Fibroblast of villous mesenchyme (primary cell): ENCODE measurements at regions not wholly inside any gene's neighbourhood (a gene's known extent, or its start where the extent isn't known, plus 50 kb on each side); places are given as distances from the start of the nearest gene placed in this dataset.

ENCODE experiments used
- DNase-seq: peaks from one replicate; pipeline ENCODE4 v3.0.0-alpha.2; 2010; ENCODE audit warnings: low read depth
- H3K4me3 ChIP-seq: 2 replicates; pipeline ENCODE4 v1.5.1; 2011; ENCODE audit warnings: low read depth, mild to moderate bottlenecking, low read length
- TF ChIP-seq, protein P1 (sequence below): IDR thresholded peaks from 2 replicates; pipeline ENCODE4 v1.5.1; 2012; ENCODE audit warnings: low read depth, mild to moderate bottlenecking, low read length; ENCODE audit not compliant: insufficient read depth

DNA sequence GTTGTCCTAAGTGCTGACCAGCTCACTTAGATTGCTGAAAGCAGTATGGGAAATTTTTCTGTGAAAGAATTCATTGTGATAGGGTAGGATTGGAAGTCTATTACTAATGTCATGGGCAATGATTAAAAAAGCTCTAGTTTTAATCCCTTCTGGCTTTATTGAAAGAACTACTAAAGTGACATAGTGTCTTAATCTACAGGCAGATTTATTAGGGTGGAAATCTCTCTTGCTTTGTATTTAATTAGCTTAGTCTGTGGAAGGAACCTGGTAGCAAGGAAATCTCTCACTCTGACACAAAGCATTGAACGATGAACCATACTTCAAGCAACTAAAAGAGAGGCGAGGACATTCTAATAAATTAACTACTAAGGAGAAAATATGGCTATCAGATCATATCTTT, 1029.2 kb upstream of the PCDH20 start:
- DNase-seq: no peak
- H3K4me3 ChIP-seq: no peak overlapping the region
- TF ChIP-seq, protein P1, sequence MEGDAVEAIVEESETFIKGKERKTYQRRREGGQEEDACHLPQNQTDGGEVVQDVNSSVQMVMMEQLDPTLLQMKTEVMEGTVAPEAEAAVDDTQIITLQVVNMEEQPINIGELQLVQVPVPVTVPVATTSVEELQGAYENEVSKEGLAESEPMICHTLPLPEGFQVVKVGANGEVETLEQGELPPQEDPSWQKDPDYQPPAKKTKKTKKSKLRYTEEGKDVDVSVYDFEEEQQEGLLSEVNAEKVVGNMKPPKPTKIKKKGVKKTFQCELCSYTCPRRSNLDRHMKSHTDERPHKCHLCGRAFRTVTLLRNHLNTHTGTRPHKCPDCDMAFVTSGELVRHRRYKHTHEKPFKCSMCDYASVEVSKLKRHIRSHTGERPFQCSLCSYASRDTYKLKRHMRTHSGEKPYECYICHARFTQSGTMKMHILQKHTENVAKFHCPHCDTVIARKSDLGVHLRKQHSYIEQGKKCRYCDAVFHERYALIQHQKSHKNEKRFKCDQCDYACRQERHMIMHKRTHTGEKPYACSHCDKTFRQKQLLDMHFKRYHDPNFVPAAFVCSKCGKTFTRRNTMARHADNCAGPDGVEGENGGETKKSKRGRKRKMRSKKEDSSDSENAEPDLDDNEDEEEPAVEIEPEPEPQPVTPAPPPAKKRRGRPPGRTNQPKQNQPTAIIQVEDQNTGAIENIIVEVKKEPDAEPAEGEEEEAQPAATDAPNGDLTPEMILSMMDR: no peak

DNA sequence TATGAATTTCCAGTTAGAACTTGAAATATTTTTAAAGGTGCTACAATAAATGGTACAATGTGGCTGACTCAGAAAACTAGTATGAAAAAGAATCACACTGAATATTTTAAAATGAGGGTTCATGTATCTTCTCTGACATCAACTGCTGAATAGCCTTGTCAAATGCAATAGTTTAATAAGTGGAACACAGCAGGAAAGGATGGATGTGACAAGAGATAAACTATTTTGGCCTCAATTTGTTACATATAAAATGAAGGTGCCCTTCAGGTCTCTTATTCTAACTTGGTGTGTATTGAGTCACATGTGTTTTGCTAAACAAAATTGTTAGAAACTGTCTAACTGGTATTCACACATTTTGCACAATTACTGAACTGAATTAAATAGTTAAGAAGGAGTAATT, 1018.4 kb upstream of the PCDH20 start:
- DNase-seq: no peak
- no peak overlapping the region for H3K4me3 ChIP-seq
- TF ChIP-seq, protein P1: no peak

DNA sequence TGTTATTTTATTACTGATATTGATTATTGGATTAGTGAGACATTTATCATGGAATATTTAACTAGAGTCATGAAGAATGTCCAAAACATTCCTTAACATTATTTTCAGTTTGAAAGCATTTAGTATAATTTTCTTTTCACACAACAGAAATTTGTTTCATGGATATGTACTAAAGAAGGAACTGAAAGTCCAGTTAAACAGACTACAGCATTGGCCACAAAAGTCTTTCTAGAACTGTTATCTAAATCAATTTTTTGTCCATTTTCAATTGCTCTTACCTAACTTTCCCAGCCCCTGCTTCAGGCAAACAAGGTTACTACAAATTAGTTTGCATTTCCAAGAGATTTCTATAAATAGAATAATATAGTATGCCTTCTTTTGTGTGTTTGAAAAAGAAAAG, 1018.0 kb upstream of the PCDH20 start:
- TF ChIP-seq, protein P1: no peak

DNA sequence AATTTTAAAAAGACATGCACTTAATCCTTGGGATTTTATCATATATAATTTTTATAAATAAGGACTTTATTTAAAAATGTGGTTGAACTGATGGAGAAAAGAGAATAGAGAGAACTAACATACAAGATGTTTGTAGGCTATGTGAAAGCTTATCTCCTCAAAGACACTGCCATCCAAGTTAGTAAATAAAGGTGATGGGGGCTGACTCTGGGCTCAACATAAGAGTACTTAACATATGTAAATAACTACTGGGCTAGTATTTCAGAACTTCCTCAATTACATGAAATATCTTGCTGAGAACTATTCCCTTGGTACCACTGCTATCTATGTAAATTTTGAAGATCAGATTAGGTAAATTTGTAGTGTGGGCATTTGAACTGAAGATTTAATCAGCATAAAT, 1017.3 kb upstream of the PCDH20 start:
- no peak overlapping the region for H3K4me3 ChIP-seq
- TF ChIP-seq, protein P1: no peak
- no peak for DNase-seq

More for the DNA sequence above, 1018.0 kb upstream of the PCDH20 start:
- H3K4me3 ChIP-seq: no peak overlapping the region
- DNase-seq: no peak

DNA sequence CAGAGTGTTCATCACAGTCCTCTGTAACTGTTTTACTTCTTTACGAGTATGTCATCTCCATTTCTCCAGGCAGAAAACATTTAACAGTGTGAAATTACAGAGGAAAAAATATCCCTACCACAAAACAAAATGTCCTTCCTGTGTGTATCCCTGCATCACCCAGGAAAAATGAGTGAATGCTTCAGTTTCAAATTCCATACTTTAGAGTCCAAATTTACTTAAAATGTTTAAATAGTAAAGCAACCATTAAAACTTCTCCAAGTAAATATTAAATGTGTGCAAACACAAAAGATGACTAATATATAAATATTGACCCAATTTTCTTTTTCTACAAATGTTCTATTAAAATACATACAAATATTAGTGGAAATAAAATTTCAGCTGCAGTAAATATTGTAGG, 1016.6 kb upstream of the PCDH20 start:
- H3K4me3 ChIP-seq: no peak overlapping the region
- TF ChIP-seq, protein P1: no peak
- DNase-seq: no peak

DNA sequence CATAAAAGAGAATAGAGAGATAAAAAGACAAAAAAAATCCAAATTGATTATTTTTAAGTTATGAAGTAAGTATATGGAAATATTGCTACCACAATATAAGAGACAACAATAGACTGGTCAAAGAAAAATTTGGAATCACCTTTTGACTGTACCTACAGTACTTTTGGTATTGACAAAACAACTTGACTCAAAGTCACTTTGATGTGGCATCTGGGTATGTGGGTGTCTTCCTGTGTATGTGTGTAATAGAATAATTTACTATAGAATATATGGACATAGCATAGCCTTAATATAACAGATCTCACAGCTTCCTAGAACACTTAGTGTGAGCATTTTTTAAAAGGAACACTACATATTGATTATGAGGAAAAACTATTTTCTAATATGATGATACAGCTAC, 1016.2 kb upstream of the PCDH20 start:
- no peak overlapping the region for H3K4me3 ChIP-seq
- no peak for DNase-seq
- TF ChIP-seq, protein P1: no peak

DNA sequence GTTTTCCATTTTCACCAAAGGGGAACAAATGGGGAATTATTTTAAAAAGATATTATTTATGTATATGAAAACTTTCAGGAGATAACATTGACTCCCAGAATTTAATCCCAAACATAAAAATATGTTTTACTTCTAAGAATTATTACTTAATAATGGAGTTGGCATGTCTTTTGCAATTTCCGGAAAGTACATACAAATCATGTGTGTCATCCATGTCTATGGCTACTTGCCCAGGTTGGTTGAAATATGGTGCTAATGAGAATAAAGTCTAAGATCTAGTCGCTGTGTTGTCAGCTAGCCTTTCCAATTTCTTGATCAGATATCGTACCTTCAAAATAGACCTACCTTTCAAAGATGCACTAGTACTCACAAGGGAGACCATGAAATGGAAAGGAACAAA, 1003.2 kb upstream of the PCDH20 start:
- TF ChIP-seq, protein P1: no peak
- H3K4me3 ChIP-seq: no peak overlapping the region
- no peak for DNase-seq
